GM10248 (cell line): ENCODE measurements at regions not wholly inside any gene's neighbourhood (a gene's known extent, or its start where the extent isn't known, plus 50 kb on each side); places are given as distances from the start of the nearest gene placed in this dataset.

Experiments used
- CTCF ChIA-PET: fragments of 300-600 bp; sonication (Branson Sonifier 250); formaldehyde crosslinking; extraction: SDS; loops from one replicate; lab custom pipeline; 2021; ENCODE audit warnings: antibody characterized with exemption; lab: Yijun Ruan, JAX
- POLR2A ChIA-PET: fragments of 350-650 bp; sonication (Branson Sonifier 250); formaldehyde crosslinking; extraction: SDS; loops from one replicate; lab custom pipeline; 2020; ENCODE audit warnings: antibody characterized with exemption; lab: Yijun Ruan, JAX
- DNase-seq: peaks from one replicate; pipeline ENCODE4 v3.0.0; 2012; ENCODE audit errors: extremely low spot score
- TF ChIP-seq, protein P1 (sequence below): IDR thresholded peaks from 2 replicates; pipeline ENCODE4 v1.5.1; 2012; ENCODE audit warnings: mild to moderate bottlenecking, low read depth; ENCODE audit errors: extremely low read depth, missing control alignments, control extremely low read depth

DNA sequence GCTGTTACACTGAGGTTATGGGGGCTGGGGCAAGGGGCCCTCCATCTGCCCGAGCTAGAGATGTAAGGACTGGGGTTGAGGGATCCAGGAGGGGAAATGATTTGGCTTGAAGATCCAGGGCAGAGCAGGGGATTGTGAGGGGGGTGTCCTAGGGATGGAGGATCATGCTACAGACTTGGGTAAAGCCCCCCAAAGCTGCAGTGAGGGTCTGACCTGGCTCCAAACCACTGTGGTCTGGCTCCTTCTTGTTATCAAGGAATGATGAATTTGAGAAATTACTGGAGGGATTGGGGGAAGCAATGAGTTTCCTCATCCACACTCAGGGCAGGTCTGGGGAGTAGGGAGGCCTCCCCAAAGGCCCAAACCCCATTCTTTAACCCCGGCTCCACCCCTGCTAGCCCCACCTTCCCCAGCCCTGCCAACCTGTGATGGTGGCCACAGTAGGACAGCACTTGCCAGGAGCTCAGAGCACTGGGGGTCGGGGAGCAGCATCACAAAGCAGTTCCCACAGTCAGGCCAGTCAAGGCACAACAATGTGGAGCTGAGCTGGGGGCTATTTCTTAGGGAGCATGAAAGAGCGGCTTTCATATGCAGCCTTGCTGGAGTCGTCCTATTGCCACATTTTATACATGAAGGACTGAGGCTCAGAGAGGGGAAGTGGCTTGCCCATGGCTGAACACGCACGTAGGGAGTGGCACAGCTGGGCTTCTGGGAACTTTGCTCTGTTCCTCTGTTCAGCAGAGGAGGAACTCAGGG, 165.5 kb downstream of the EFNB1 start:
- ChIA-PET POLR2A (no interaction called here), CTCF (no interaction called here)
- no peak for DNase-seq
- TF ChIP-seq, protein P1, sequence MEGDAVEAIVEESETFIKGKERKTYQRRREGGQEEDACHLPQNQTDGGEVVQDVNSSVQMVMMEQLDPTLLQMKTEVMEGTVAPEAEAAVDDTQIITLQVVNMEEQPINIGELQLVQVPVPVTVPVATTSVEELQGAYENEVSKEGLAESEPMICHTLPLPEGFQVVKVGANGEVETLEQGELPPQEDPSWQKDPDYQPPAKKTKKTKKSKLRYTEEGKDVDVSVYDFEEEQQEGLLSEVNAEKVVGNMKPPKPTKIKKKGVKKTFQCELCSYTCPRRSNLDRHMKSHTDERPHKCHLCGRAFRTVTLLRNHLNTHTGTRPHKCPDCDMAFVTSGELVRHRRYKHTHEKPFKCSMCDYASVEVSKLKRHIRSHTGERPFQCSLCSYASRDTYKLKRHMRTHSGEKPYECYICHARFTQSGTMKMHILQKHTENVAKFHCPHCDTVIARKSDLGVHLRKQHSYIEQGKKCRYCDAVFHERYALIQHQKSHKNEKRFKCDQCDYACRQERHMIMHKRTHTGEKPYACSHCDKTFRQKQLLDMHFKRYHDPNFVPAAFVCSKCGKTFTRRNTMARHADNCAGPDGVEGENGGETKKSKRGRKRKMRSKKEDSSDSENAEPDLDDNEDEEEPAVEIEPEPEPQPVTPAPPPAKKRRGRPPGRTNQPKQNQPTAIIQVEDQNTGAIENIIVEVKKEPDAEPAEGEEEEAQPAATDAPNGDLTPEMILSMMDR = no peak

DNA sequence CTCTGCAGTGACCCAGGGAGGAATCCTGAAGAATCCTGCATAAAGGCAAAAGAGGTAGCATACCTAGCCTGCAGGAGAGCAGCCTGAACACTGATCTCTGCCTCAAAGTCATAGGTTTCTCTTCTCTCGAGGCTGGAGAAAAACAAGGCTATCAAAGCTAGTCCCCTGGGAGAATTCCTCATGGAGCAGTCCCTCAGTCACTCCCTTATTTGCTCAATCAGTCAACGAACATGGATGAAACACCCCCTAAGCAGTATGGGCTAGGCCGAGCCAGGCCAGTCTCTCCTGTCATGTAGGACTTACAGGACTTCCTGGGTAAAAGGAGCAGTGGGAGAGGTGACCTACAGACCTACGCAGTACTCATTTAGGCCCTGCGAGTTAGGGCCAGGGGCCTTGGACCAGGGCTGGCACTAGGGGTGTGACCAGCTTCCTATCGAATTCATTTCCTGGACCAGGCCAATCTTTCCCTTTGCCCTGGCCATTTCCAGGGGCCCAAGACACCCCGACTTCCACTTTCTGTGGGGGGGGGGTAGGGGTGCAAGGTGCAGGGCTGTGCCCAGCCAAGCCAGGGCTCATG, 164.1 kb downstream of the EFNB1 start:
- TF ChIP-seq, protein P1 = no peak
- ChIA-PET CTCF (no interaction called here), POLR2A (no interaction called here)
- DNase-seq = no peak

- CTCF ChIA-PET = interaction anchor here (1.2 to 1.5 kb wide), 2 partner anchors 11 to 31 kb away, joined by 3 to 4 read pairs; no protein-coding TSS in a partner anchor
These were observed 163.0 kb downstream of the EFNB1 start for GRCh38 chrX:68991691-68992345.

DNA sequence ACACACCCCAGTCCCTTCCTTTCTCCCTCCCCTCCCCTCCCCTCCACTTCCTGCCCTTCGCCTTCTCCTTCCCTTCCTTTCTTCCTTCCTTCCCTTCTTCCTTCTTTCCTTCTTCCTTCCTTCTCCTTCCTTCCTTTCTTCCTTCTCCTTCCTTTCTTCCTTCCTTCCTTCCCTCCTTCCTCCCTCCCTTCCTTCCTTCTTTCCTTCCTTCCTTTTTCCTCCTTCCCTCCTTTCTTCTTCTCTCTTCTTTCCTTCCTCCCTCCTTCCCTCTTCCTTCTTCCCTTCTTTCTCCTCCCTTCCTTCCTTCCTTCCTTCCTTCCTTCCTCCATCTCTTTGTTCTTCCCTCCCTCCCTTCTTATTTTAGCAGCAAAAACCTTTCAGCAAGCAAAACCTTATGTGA, 162.1 kb downstream of the EFNB1 start:
- TF ChIP-seq, protein P1 = no peak
- no peak for DNase-seq
- POLR2A ChIA-PET = no interaction called here
- CTCF ChIA-PET = interaction anchor here (1.2 kb wide), 1 partner anchor 32 kb away, joined by 3 read pairs; no protein-coding TSS in a partner anchor

More at GRCh38 chrX:68991691-68992345, 163.0 kb downstream of the EFNB1 start:
- POLR2A ChIA-PET = no interaction called here
- DNase-seq = no peak
- TF ChIP-seq, protein P1 = no peak

- ChIA-PET CTCF (no interaction called here), POLR2A (no interaction called here)
- no peak for DNase-seq
- TF ChIP-seq, protein P1 = no peak
These were observed 161.2 kb downstream of the EFNB1 start for GRCh38 chrX:68989865-68990606.

DNA sequence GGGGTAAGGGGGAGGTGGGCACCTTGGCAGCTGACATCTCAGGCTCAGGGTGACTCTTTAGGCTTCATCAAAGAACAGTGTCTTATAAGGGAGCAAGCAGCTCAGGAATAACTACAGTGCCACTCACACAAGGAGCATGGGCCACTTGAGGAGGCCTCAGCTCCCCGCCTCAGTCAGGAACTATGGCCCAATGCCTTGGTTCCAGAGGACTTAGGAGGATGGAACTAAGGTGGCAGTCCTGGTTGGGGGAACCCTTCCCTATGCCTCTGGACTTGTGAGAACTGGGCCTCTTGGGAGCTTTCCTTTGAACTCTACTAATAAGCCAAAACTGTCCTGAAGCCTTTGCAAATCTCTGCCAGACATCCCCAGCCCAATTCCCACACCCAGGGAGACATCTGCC, 160.6 kb downstream of the EFNB1 start:
- no peak for DNase-seq
- CTCF ChIA-PET = no interaction called here
- POLR2A ChIA-PET = no interaction called here
- TF ChIP-seq, protein P1 = no peak
